Uterus (tissue), 3 donors: ENCODE measurements at regions not wholly inside any gene's neighbourhood (a gene's known extent, or its start where the extent isn't known, plus 50 kb on each side); places are given as distances from the start of the nearest gene placed in this dataset.

Experiments used
- DNase-seq, 2 donors: peaks; one replicate each; pipeline ENCODE4 v3.0.0-alpha.2; 2019 to 2020
- H3K27ac ChIP-seq, 2 donors: fragments of 200-600 bp; sonication (generic); 1 replicate in 1 of 2; 2 replicates in 1 of 2; pipeline ENCODE4 v1.5.1; 2016 to 2018
- H3K27me3 ChIP-seq, 2 donors: fragments of 200-600 bp; sonication (generic); one replicate each; pipeline ENCODE4 v1.5.1; 2018 to 2019; ENCODE audit warnings: control low read depth in 1 of 2
- H3K36me3 ChIP-seq, 2 donors: fragments of 200-600 bp; sonication (generic); one replicate each; pipeline ENCODE4 v1.5.1; 2019; ENCODE audit warnings: control low read depth in 1 of 2
- H3K4me1 ChIP-seq, 2 donors: fragments of 200-600 bp; sonication (generic); one replicate each; pipeline ENCODE4 v1.5.1; 2018 to 2019; ENCODE audit warnings: control low read depth in 1 of 2
- H3K4me3 ChIP-seq, 2 donors: fragments of 200-600 bp; sonication (generic); 1 replicate in 1 of 2; 2 replicates in 1 of 2; pipeline ENCODE4 v1.5.1; 2018 to 2019; ENCODE audit warnings: mild to moderate bottlenecking in 1 of 2
- H3K9me3 ChIP-seq, 2 donors: fragments of 200-600 bp; sonication (generic); one replicate each; pipeline ENCODE4 v1.5.1; 2019; ENCODE audit warnings: control low read depth in 1 of 2
- CTCF ChIP-seq, 4 experiments: fragments of 200-600 bp in 2 of 4; fragments of 450-650 bp in 2 of 4; sonication (generic) in 2 of 4; IDR thresholded peaks; one replicate each; pipeline ENCODE4 v1.5.1; 2016 to 2019; ENCODE audit warnings: antibody characterized with exemption in 4 of 4, mild to moderate bottlenecking in 2 of 4, moderate library complexity in 1 of 4
- POLR2A ChIP-seq, 2 donors: fragments of 450-650 bp; IDR thresholded peaks; one replicate each; pipeline ENCODE4 v1.6.1; 2016; ENCODE audit warnings: antibody characterized with exemption in 2 of 2, mild to moderate bottlenecking in 1 of 2, moderate library complexity in 1 of 2
- intact Hi-C: fragments of 100-400 bp; cut with DNase I; formaldehyde crosslinking; loops from one replicate; pipeline ENCODE4 v1.15.1; 2023; ENCODE audit warnings: low total_unique reads
- donor health status: DM: yes; HTN: yes; CAD: no.

GRCh38 chr2:198701481-198701880 is 756.3 kb downstream of the SATB2 start:
- no peak for TF ChIP-seq CTCF (IDR thresholded peaks at IDR 0.05)
- no peak for TF ChIP-seq POLR2A (IDR thresholded peaks at IDR 0.05)
- no peak overlapping the region for H3K4me3 ChIP-seq
- H3K27me3 ChIP-seq, result no peaks in the 10 kb centered on the region
- DNase-seq, result no peak
- H3K9me3 ChIP-seq, result no peaks in the 10 kb centered on the region
- no peak overlapping the region for H3K27ac ChIP-seq
- intact Hi-C loops, result no loop called here
- no peaks in the 10 kb centered on the region for H3K4me1 ChIP-seq
- no peaks in the 10 kb centered on the region for H3K36me3 ChIP-seq

GRCh38 chr2:198700319-198700718 is 757.4 kb downstream of the SATB2 start:
- Histone ChIP-seq H3K4me3 (no peak overlapping the region), H3K27ac (no peak overlapping the region), H3K9me3 (no peaks in the 10 kb centered on the region), H3K36me3 (no peaks in the 10 kb centered on the region), H3K4me1 (no peaks in the 10 kb centered on the region), H3K27me3 (no peaks in the 10 kb centered on the region)
- no peak for TF ChIP-seq POLR2A (IDR thresholded peaks at IDR 0.05)
- TF ChIP-seq CTCF (IDR thresholded peaks at IDR 0.05), result no peak
- intact Hi-C loops, result no loop called here
- no peak for DNase-seq

- Histone ChIP-seq H3K27ac (no peak overlapping the region), H3K27me3 (no peaks in the 10 kb centered on the region), H3K9me3 (no peaks in the 10 kb centered on the region), H3K36me3 (no peaks in the 10 kb centered on the region), H3K4me1 (no peaks in the 10 kb centered on the region), H3K4me3 (no peak overlapping the region)
- TF ChIP-seq CTCF (IDR thresholded peaks at IDR 0.05) (no peak), POLR2A (IDR thresholded peaks at IDR 0.05) (no peak)
- intact Hi-C loops, result no loop called here
- DNase-seq, result no peak
Measured at GRCh38 chr2:198698230-198698629, 759.5 kb downstream of the SATB2 start.

- TF ChIP-seq POLR2A (IDR thresholded peaks at IDR 0.05), result no peak
- no peak for TF ChIP-seq CTCF (IDR thresholded peaks at IDR 0.05)
- no peak overlapping the region for H3K27ac ChIP-seq
- no peak overlapping the region for H3K4me3 ChIP-seq
- no peaks in the 10 kb centered on the region for H3K9me3 ChIP-seq
- intact Hi-C loops, result no loop called here
- no peaks in the 10 kb centered on the region for H3K4me1 ChIP-seq
- no peaks in the 10 kb centered on the region for H3K36me3 ChIP-seq
- DNase-seq, result no peak
- no peaks in the 10 kb centered on the region for H3K27me3 ChIP-seq
Measured at GRCh38 chr2:198697794-198698193, 759.9 kb downstream of the SATB2 start.

- no peak overlapping the region for H3K27ac ChIP-seq
- no peak for DNase-seq
- intact Hi-C loops, result no loop called here
- H3K27me3 ChIP-seq, result no peaks in the 10 kb centered on the region
- H3K4me3 ChIP-seq, result no peak overlapping the region
- no peaks in the 10 kb centered on the region for H3K4me1 ChIP-seq
- no peaks in the 10 kb centered on the region for H3K9me3 ChIP-seq
- H3K36me3 ChIP-seq, result no peaks in the 10 kb centered on the region
- TF ChIP-seq POLR2A (IDR thresholded peaks at IDR 0.05) (no peak), CTCF (IDR thresholded peaks at IDR 0.05) (no peak)
Measured at GRCh38 chr2:198697218-198697617, 760.5 kb downstream of the SATB2 start.
